Glomerular endothelial cell (primary cell): ENCODE measurements at regions not wholly inside any gene's neighbourhood (a gene's known extent, or its start where the extent isn't known, plus 50 kb on each side); places are given as distances from the start of the nearest gene placed in this dataset.

ENCODE experiments used
- DNase-seq: peaks from one replicate; pipeline ENCODE4 v3.0.0-alpha.2; 2011; ENCODE audit warnings: low read depth, low spot score; ENCODE audit errors: extremely low read depth

DNA sequence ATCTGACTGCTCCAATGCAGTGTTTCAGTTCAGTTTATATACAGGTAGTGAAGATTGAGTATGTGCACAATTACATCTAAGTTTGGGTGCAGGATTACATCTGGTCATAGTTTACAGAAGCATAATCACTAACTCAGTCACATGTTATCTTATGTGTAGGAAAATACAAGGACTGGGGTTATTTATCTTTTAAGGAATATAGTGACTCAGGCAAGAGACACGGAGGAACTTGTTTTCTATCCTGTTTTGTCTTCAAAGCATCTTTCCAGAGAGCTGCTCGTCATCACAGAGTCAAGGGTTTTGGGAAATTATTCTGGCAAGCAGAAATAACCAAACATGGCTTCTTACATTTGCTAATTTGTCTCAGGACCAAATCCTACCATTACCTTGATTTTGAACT is 1371.5 kb upstream of the TMEFF2 start:
- DNase-seq, result no peak

- DNase-seq, result no peak
These were observed 1367.3 kb upstream of the TMEFF2 start for GRCh38 chr2:193562031-193562430.

DNA sequence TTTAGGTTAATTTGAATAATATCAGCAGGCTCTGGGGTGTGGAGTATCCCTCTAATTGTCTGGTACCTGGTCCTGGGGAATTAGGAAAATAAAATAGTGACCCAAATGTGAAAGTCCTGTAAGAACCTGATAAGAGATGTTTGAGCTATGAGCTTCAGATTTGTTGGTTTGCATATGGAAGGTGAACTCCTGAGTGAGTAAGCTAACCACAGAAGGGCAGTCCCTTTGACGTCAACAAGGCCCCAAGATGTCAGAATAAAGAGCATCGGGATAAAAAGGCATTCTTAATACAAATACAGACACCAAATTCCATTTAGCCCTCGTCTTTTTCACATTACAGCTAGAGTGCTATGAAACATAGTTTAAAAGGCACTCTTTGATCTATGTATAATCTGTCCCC is 1366.3 kb upstream of the TMEFF2 start:
- DNase-seq, result no peak

GRCh38 chr2:193556766-193557470 is 1362.2 kb upstream of the TMEFF2 start:
- DNase-seq, result no peak

DNA sequence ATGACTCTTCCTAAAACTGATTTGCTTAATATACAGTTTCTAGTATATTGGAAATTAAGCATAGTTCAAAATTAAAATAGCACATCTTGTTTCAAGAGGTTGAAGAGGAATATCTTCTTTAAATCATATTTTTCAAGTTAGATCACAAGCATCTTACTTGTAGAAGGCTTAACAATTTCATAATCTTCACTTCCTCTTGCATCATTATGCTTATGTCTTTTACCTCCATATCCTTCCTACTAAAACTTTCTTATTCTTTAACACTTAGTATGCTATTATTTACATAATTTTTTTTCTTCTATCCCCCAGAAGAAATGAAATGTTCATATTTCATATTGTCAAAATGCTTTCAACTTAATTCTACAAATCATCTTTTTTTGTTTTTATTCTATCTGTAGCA is 1354.9 kb upstream of the TMEFF2 start:
- DNase-seq, result no peak

GRCh38 chr2:193542762-193543161 is 1348.0 kb upstream of the TMEFF2 start:
- DNase-seq, result no peak

GRCh38 chr2:193539188-193539587 is 1344.5 kb upstream of the TMEFF2 start:
- no peak for DNase-seq

GRCh38 chr2:193538061-193538460 is 1343.3 kb upstream of the TMEFF2 start:
- DNase-seq, result no peak

- no peak for DNase-seq
These were observed 1342.8 kb upstream of the TMEFF2 start for GRCh38 chr2:193537531-193537930.

DNA sequence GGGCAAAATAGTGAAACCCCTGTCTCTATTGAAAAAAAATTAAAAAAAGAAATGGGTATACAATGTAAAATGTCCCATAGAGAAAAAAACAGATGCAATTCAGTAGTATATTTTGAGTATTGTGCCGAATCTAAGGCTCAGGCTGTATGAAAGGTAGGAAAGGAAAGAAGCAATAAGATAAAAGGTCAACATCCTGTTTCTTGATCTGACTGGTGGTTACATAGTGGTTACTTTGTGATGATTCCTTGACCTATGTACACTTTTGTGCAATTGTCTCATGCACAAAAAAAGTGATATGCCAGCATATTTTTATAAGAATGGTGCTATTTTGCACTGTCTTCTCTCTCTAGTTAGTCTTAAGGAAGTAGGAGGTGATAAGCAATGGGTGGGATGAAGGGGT is 1333.7 kb upstream of the TMEFF2 start:
- no peak for DNase-seq

- DNase-seq, result no peak
These were observed 1332.4 kb upstream of the TMEFF2 start for GRCh38 chr2:193527146-193527545.

GRCh38 chr2:193523662-193524061 is 1328.9 kb upstream of the TMEFF2 start:
- no peak for DNase-seq

DNA sequence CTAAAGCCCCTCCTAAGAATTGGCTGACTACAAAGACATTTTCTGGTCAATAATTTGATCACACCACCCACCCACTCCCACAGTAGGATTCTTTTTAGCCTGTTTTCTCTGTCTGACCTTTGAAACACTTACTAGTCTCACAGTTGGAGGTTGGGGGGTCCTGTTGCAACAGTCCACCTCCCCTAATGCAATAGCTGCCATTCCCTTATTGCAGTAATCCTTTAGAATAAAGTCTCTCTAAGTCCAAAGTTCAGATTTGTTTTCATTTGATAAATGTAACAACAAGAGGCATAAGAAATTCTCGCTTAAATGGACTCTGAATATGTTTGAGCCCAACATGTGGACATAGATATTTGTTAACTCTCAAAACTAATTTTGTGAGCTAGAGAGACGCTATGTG is 1326.8 kb upstream of the TMEFF2 start:
- no peak for DNase-seq

GRCh38 chr2:193520709-193521458 is 1326.2 kb upstream of the TMEFF2 start:
- DNase-seq, result no peak

DNA sequence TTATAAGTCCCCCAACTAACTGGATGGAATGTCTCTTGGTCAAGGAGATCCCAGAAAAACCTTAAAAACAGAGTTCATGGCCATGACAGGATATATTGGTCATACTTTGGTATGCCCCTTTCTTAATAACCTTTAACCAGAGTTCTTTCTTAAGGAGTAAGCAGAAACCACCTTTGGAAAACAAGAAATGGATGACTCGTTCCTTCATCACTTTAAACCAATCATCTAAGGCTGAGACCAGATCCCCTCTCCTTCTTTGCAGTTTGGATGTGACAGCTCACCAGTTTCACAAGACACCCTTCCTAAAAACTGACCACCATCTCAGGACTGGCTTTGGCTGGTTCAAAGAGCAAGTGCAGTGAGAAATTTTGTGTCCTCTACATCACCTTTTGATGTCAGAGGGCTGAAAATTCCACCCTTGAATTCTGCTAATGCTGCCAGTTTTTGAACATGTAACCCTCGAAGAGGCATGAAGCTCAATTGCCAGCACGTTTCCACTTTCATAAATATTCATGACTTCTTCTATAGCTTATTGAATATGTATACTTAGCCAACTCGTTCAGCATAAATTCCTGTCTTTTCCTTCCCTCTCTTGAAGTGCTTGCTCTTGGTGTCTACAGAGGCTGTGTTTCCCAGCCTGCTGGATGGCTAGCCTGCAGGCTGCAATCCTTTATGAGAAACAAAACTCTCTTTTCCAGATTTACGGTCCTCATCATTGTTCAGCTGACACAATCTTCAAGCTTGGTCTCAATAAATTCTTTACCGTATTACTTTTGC is 1323.5 kb upstream of the TMEFF2 start:
- no peak for DNase-seq

DNA sequence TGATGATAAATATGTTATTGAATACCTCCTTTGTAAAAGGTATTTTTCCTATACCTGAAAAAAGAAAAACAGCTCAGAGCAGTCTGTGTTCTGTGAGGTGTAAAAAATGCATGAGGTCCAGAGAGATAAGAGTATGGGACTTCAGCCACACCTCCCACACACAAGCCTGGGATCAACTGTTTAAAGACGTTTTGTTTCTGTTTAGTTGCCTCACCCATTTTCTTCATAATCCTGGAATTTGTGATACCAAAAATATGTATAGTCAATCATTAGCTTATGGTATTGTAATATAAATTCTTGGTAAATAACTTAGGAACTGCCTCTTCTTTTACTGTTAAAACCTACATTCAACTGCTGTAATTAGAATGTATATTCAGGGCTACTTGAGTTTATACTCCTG is 1322.9 kb upstream of the TMEFF2 start:
- no peak for DNase-seq

DNA sequence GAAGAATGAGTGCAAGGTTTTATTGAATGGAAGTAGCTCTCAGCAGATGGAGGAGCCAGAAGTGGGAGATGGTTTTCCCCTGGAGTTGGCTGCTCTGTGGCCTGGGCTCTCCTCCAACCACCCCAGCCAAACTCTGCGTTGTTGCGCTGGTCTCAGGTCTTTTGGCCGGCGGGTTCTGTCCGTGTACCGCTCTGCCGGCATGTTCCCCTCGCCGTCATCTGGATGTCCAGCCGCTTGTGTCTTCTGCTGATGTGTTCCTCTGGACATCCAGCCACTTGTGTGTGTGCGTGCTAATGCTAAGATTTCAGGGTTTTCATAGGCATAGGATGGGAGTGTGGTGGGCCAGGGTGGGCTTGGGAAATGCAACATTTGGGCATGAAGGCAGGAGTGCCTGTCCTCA is 1311.3 kb upstream of the TMEFF2 start:
- no peak for DNase-seq

- DNase-seq, result no peak
These were observed 1310.9 kb upstream of the TMEFF2 start for GRCh38 chr2:193505620-193506019.

GRCh38 chr2:193502363-193503035 is 1307.8 kb upstream of the TMEFF2 start:
- no peak for DNase-seq

GRCh38 chr2:193496786-193497185 is 1302.1 kb upstream of the TMEFF2 start:
- DNase-seq, result no peak

DNA sequence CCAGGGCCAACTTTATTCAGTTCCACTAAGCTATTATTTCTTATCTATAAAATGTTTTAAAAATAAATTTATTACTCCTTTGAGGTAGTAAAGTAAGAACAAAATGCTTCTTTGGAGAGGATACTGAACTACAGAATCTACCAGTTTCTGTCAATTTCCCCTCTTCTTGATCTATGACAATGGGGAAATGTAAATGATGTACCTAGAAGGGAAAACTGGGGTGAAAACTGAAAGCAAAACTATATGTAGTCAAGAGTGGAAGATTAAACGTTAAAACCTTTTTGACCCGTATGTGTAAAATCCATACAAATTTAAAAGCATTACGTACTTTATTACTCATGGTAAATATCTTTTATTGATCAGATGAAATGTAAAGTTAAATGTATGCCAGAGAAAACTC is 1287.8 kb upstream of the TMEFF2 start:
- DNase-seq, result no peak
